ENCODE measurements at regions not wholly inside any gene's neighbourhood (a gene's known extent, or its start where the extent isn't known, plus 50 kb on each side); places are given as distances from the start of the nearest gene placed in this dataset.

- Histone ChIP-seq H3K4me1 (ENCODE audit: control insufficient read depth, extremely low read depth, insufficient read depth, low read length) (no peaks in the 10 kb centered on the region), H2AFZ (ENCODE audit: low read depth, low read length) (no peak overlapping the region), H3K9me3 (replicated peaks; ENCODE audit: control insufficient read depth, insufficient read depth, low read length) (no peaks in the 10 kb centered on the region), H3K27me3 (ENCODE audit: control insufficient read depth in 2 of 2, insufficient read depth in 2 of 2, low read length in 2 of 2) (peaks cover 0 to 2% of the 10 kb centered on the region in 2 experiments), H3K9ac (replicated peaks; ENCODE audit: extremely low read depth, insufficient read depth, low read length) (no peak overlapping the region), H3K36me3 (ENCODE audit: control insufficient read depth in 2 of 2, extremely low read depth in 1 of 2, insufficient read depth in 2 of 2, low read length in 2 of 2) (no peaks in the 10 kb centered on the region), H3K9me1 (replicated peaks; ENCODE audit: control insufficient read depth, extremely low read depth, insufficient read depth, low read length) (no peaks in the 10 kb centered on the region), H3K79me2 (ENCODE audit: control insufficient read depth, insufficient read depth, low read length) (no peaks in the 10 kb centered on the region), H3K4me3 (replicated peaks in 1 of 3; ENCODE audit: insufficient read depth in 1 of 3, low read depth in 1 of 3, low read length in 3 of 3) (no peak overlapping the region), H3K4me2 (ENCODE audit: insufficient read depth, low read length) (no peak overlapping the region), H3K27ac (ENCODE audit: insufficient read depth, low read depth, low read length) (no peak overlapping the region), H4K20me1 (replicated peaks; ENCODE audit: control insufficient read depth, extremely low read depth, insufficient read depth, low read length) (no peaks in the 10 kb centered on the region)
- BruUV-seq (replicated peaks) = no TSS peak
- DNase-seq (ENCODE audit: low read depth, low spot score) (no peak), FAIRE-seq (no peak)
- dilution Hi-C loops (cut with MboI; ENCODE audit: extremely low pct_ligation_motif_present, low sequenced_read_pairs) (no loop called here), intact Hi-C loops (cut with micrococcal nuclease) (no loop called here)
- ChIA-PET CTCF (no interaction called here), POLR2A (no interaction called here)
- no peak for TF ChIP-seq EZH2 (IDR thresholded peaks at IDR 0.05; ENCODE audit: borderline replicate concordance, low read depth, low read length, severe bottlenecking)
- TF ChIP-seq CTCF (IDR thresholded peaks at IDR 0.05; ENCODE audit: extremely low read depth in 1 of 2, insufficient read depth in 1 of 2, low read depth in 1 of 2, low read length in 2 of 2) = no peak
- no peak for TF ChIP-seq FOS (IDR thresholded peaks at IDR 0.05; ENCODE audit: borderline replicate concordance, insufficient read depth, low read length)
- TF ChIP-seq MYC (IDR thresholded peaks at IDR 0.05; ENCODE audit: low read depth, low read length) = no peak
- no peak for TF ChIP-seq POLR2AphosphoS5 (IDR thresholded peaks at IDR 0.05; ENCODE audit: insufficient read depth, low read depth, low read length)
- no peak for TF ChIP-seq MAX (IDR thresholded peaks at IDR 0.05; ENCODE audit: insufficient read depth, insufficient read length)
- TF ChIP-seq JUN (IDR thresholded peaks at IDR 0.05; ENCODE audit: borderline replicate concordance, insufficient read depth, insufficient read length, low read depth) = no peak
- no peak for TF ChIP-seq POLR2A (IDR thresholded peaks at IDR 0.05; ENCODE audit: low read depth, low read length)
Observed at GRCh38 chr14:101334656-101335055, 226.6 kb upstream of the DIO3 start.

Measured in endothelial cell of umbilical vein (primary cell).